IMR-90 (cell line): ENCODE measurements at regions not wholly inside any gene's neighbourhood (a gene's known extent, or its start where the extent isn't known, plus 50 kb on each side); places are given as distances from the start of the nearest gene placed in this dataset.

Experiments used
- ATAC-seq: fragments of 200-7000 bp; cut with Tn5 transposase; 2 replicates; pipeline ENCODE4 v1.9.1; 2020; ENCODE audit warnings: low read depth, mild to moderate bottlenecking, moderate library complexity
- BruUV-seq: library from RNA; stranded (reverse); fragments of 400-500 nt; replicated peaks from 2 replicates; lab custom pipeline; 2021; lab: Mats Ljungman, UMichigan
- CTCF ChIA-PET: fragments of 300-600 bp; formaldehyde crosslinking; extraction: SDS; loops from one replicate; lab custom pipeline; 2021; ENCODE audit warnings: antibody characterized with exemption; lab: Yijun Ruan, JAX
- POLR2A ChIA-PET: fragments of 300-600 bp; sonication (Branson Sonifier 250); formaldehyde crosslinking; loops from one replicate; lab custom pipeline; 2022; ENCODE audit warnings: antibody characterized with exemption; ENCODE audit not compliant: unreplicated experiment; lab: Charles Lee
- DNase-seq: peaks from one replicate; pipeline ENCODE4 v3.0.0; 2013
- H2AFZ ChIP-seq: replicated peaks from 2 replicates; pipeline ENCODE3; 2013; ENCODE audit warnings: low read length, mild to moderate bottlenecking; ENCODE audit not compliant: poor library complexity
- H2AK5ac ChIP-seq: 2 replicates; pipeline ENCODE4 v1.6.1; 2013; ENCODE audit warnings: low read depth, low read length, inconsistent platforms
- H2AK9ac ChIP-seq: replicated peaks from 2 replicates; pipeline ENCODE3; 2013; ENCODE audit warnings: mild to moderate bottlenecking, low read depth, low read length, moderate library complexity; ENCODE audit not compliant: poor library complexity
- H2BK120ac ChIP-seq: 2 replicates; pipeline ENCODE4 v1.6.1; 2013; ENCODE audit warnings: low read depth, low read length, inconsistent platforms
- H2BK15ac ChIP-seq: 3 replicates; pipeline ENCODE4 v1.6.1; 2013; ENCODE audit warnings: low read depth, low read length, inconsistent platforms
- H2BK20ac ChIP-seq: 2 replicates; pipeline ENCODE4 v1.6.1; 2013; ENCODE audit warnings: low read depth, mild to moderate bottlenecking, inconsistent platforms, low read length, moderate library complexity
- H2BK5ac ChIP-seq: 2 replicates; pipeline ENCODE4 v1.6.1; 2013; ENCODE audit warnings: mild to moderate bottlenecking, low read depth, low read length, inconsistent platforms; ENCODE audit not compliant: poor library complexity, severe bottlenecking
- H3K14ac ChIP-seq: replicated peaks from 2 replicates; pipeline ENCODE4 v1.6.1; 2013; ENCODE audit warnings: low read depth, low read length, inconsistent platforms
- H3K18ac ChIP-seq: 2 replicates; pipeline ENCODE4 v1.6.1; 2013; ENCODE audit warnings: low read depth, low read length, control low read depth
- H3K23ac ChIP-seq: 2 replicates; pipeline ENCODE4 v1.6.1; 2013; ENCODE audit warnings: low read depth, low read length, inconsistent platforms
- H3K27ac ChIP-seq: 2 replicates; pipeline ENCODE4 v1.5.1; 2013; ENCODE audit warnings: mild to moderate bottlenecking, control low read depth, low read length; ENCODE audit not compliant: insufficient read depth
- H3K27me3 ChIP-seq: 2 replicates; pipeline ENCODE4 v1.6.1; 2013; ENCODE audit warnings: low read length; ENCODE audit not compliant: control insufficient read depth, insufficient read depth
- H3K36me3 ChIP-seq: 2 replicates; pipeline ENCODE4 v1.6.1; 2013; ENCODE audit warnings: low read length, mixed read lengths; ENCODE audit not compliant: control insufficient read depth, insufficient read depth
- H3K4ac ChIP-seq: 2 replicates; pipeline ENCODE4 v1.6.1; 2013; ENCODE audit warnings: low read depth, low read length, inconsistent platforms
- H3K4me1 ChIP-seq: 2 replicates; pipeline ENCODE4 v1.6.1; 2013; ENCODE audit warnings: low read length, mixed read lengths; ENCODE audit not compliant: control insufficient read depth, insufficient read depth
- H3K4me2 ChIP-seq: 2 replicates; pipeline ENCODE4 v1.6.1; 2013; ENCODE audit warnings: low read depth, mild to moderate bottlenecking, control low read depth, low read length, moderate library complexity
- H3K4me3 ChIP-seq: 2 replicates; pipeline ENCODE4 v1.5.1; 2013; ENCODE audit warnings: low read depth, mild to moderate bottlenecking, control low read depth, low read length, moderate library complexity; ENCODE audit not compliant: insufficient read depth
- H3K56ac ChIP-seq: 2 replicates; pipeline ENCODE4 v1.6.1; 2013; ENCODE audit warnings: low read length, inconsistent platforms; ENCODE audit not compliant: insufficient read depth; ENCODE audit errors: extremely low read depth
- H3K79me1 ChIP-seq, 2 experiments: 2 replicates each; pipeline ENCODE4 v1.6.1; 2013; ENCODE audit warnings: low read length in 2 of 2, inconsistent platforms in 1 of 2, low read depth in 1 of 2
- H3K9ac ChIP-seq: 2 replicates; pipeline ENCODE4 v1.6.1; 2013; ENCODE audit warnings: low read depth, low read length, control low read depth
- H3K9me1 ChIP-seq: 2 replicates; pipeline ENCODE4 v1.6.1; 2013; ENCODE audit warnings: low read length, inconsistent platforms; ENCODE audit not compliant: insufficient read depth
- H3K9me3 ChIP-seq: 2 replicates; pipeline ENCODE4 v1.6.1; 2013; ENCODE audit warnings: low read length; ENCODE audit not compliant: control insufficient read depth, insufficient read depth
- H4K20me1 ChIP-seq: 2 replicates; pipeline ENCODE4 v1.6.1; 2013; ENCODE audit warnings: low read length, inconsistent platforms; ENCODE audit not compliant: insufficient read depth
- H4K5ac ChIP-seq: 2 replicates; pipeline ENCODE4 v1.6.1; 2013; ENCODE audit warnings: mild to moderate bottlenecking, low read depth, low read length, control low read depth
- H4K8ac ChIP-seq, 2 experiments: 2 replicates each; pipeline ENCODE4 v1.6.1; 2013; ENCODE audit warnings: low read depth in 2 of 2, low read length in 2 of 2, control low read depth in 1 of 2, inconsistent platforms in 1 of 2
- H4K91ac ChIP-seq: 2 replicates; pipeline ENCODE4 v1.6.1; 2013; ENCODE audit warnings: low read depth, low read length, inconsistent platforms; ENCODE audit not compliant: insufficient read depth
- CEBPB ChIP-seq: IDR thresholded peaks from 2 replicates; pipeline ENCODE4 v1.6.1; 2012; ENCODE audit warnings: low read depth, low read length, improper control_type of control experiment
- NFE2L2 ChIP-seq: fragments of 150-350 bp; IDR thresholded peaks from 2 replicates; pipeline ENCODE4 v1.6.1; 2016; ENCODE audit warnings: low read depth, mild to moderate bottlenecking, low read length
- WGBS, 2 experiments: methylation state at CpG; one replicate each; pipeline versions ENCODE4 v1.1.5 to v1.1.7; 2013; ENCODE audit warnings: missing lambda C conversion rate in 2 of 2; ENCODE audit not compliant: insufficient read length in 1 of 2; ENCODE audit errors: extremely low coverage in 2 of 2; 5-methylcytosine and 5-hydroxymethylcytosine counted together
- dilution Hi-C: fragments of 300-500 bp; cut with HindIII; formaldehyde crosslinking; loops from one replicate; pipeline ENCODE4 v1.14.3; 2018; ENCODE audit warnings: low sequenced_read_pairs; ENCODE audit not compliant: unreplicated experiment
- in situ Hi-C: fragments of 300-500 bp; cut with MboI; formaldehyde crosslinking; loops from 3 replicates; pipeline ENCODE4 v1.14.3; 2019; ENCODE audit warnings: low sequenced_read_pairs, inconsistent platforms, mixed read lengths
- intact Hi-C: fragments of 100-400 bp; cut with micrococcal nuclease; formaldehyde crosslinking; loops from 2 replicates; pipeline ENCODE4 v1.10.0; 2022

DNA sequence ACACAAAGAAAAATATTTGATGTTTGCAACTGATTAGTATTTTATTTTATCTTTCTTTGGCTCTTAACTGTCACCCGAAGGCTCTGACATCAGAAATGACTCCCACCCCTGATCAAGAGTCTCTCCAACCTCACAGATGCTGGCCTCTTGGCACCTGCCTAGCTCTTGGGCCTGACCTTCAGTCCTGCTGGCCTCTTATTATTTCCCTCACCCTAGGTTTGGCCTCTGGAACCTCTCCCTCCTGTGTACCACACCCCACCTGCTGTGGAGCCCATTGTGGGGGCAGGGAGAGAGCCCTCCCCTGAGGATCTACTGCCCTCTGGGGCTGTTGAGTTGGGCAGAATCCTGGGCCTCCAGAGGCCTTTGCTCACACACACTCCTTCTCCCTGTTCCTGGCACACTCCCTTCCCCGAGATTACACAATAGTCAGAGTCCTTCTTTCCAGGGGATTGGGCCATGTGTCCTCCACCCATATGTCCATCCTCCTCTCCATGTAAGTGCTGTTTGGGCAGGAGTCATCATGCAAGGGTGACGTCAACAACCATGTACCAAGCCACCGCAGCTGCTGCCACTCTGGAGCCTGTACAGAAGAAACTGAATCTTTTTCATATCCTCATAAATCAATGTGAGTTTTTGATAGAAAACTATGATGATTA, 124.3 kb downstream of the RASSF9 start:
- H3K27ac ChIP-seq: no peak overlapping the region
- no peak overlapping the region for H4K91ac ChIP-seq
- no peak overlapping the region for H3K4me3 ChIP-seq
- no peaks in the 10 kb centered on the region for H3K79me1 ChIP-seq
- ChIA-PET CTCF (no interaction called here), POLR2A (no interaction called here)
- no peak overlapping the region for H3K4ac ChIP-seq
- no CpG with 5 or more reads among the region's 4 CpGs for WGBS, 2 experiments
- no TSS peak for BruUV-seq
- intact Hi-C loops: no loop called here
- H3K36me3 ChIP-seq: no peaks in the 10 kb centered on the region
- H3K56ac ChIP-seq: no peak overlapping the region
- no peak overlapping the region for H4K5ac ChIP-seq
- H4K20me1 ChIP-seq: no peaks in the 10 kb centered on the region
- no peak overlapping the region for H3K14ac ChIP-seq
- no peak for DNase-seq
- H2BK5ac ChIP-seq: no peak overlapping the region
- dilution Hi-C loops: no loop called here
- H2BK15ac ChIP-seq: no peak overlapping the region
- no peaks in the 10 kb centered on the region for H3K9me3 ChIP-seq
- H4K8ac ChIP-seq: no peak overlapping the region
- no peak overlapping the region for H2AK9ac ChIP-seq
- no peaks in the 10 kb centered on the region for H3K4me1 ChIP-seq
- no peak overlapping the region for H3K4me2 ChIP-seq
- no peak overlapping the region for H2BK20ac ChIP-seq
- no peaks in the 10 kb centered on the region for H3K9me1 ChIP-seq
- H3K18ac ChIP-seq: no peak overlapping the region
- in situ Hi-C loops: no loop called here
- no peaks in the 10 kb centered on the region for H3K27me3 ChIP-seq
- TF ChIP-seq CEBPB (0 out of 2 replicates have a peak, but pooled peaks have one; percentile 26), NFE2L2 (no peak)
- H3K23ac ChIP-seq: no peak overlapping the region
- no peak for ATAC-seq
- H2AK5ac ChIP-seq: no peak overlapping the region
- H2AFZ ChIP-seq: no peak overlapping the region
- no peak overlapping the region for H3K9ac ChIP-seq
- H2BK120ac ChIP-seq: no peak overlapping the region
